HepG2 (cell line): ENCODE measurements at regions not wholly inside any gene's neighbourhood (a gene's known extent, or its start where the extent isn't known, plus 50 kb on each side); places are given as distances from the start of the nearest gene placed in this dataset.

Source experiments
- AGO1 ChIP-seq: fragments of 200-400 bp; formaldehyde crosslinking; IDR thresholded peaks from 2 replicates; pipeline ENCODE4 v1.6.1; 2017; ENCODE audit warnings: mild to moderate bottlenecking, low read depth, low read length, moderate library complexity; ENCODE audit not compliant: poor library complexity, severe bottlenecking
- CBFB ChIP-seq: sonication (generic); formaldehyde crosslinking; IDR thresholded peaks from 2 replicates; pipeline ENCODE4 v1.4.0; 2020; ENCODE audit warnings: missing genetic modification reagents
- CCDC6 ChIP-seq: sonication (generic); formaldehyde crosslinking; IDR thresholded peaks from 2 replicates; pipeline ENCODE4 v1.8.1; 2022; ENCODE audit warnings: mild to moderate bottlenecking, missing genetic modification reagents, moderate library complexity
- CENPT ChIP-seq: sonication (generic); formaldehyde crosslinking; IDR thresholded peaks from 2 replicates; pipeline ENCODE4 v1.8.0; 2022; ENCODE audit warnings: low read depth, mild to moderate bottlenecking, moderate library complexity, missing genetic modification reagents
- CENPX ChIP-seq: sonication (generic); formaldehyde crosslinking; IDR thresholded peaks from 2 replicates; pipeline ENCODE4 v1.9.0; 2021; ENCODE audit warnings: mild to moderate bottlenecking, missing genetic modification reagents, moderate library complexity
- CTCF ChIP-seq: sonication (generic); formaldehyde crosslinking; IDR thresholded peaks from 2 replicates; pipeline ENCODE4 v1.5.0; 2020; ENCODE audit warnings: mild to moderate bottlenecking, missing genetic modification reagents, moderate library complexity
- EEA1 ChIP-seq: sonication (generic); formaldehyde crosslinking; IDR thresholded peaks from 2 replicates; pipeline ENCODE4 v1.5.1; 2020; ENCODE audit warnings: mild to moderate bottlenecking, missing genetic modification reagents, borderline replicate concordance
- FOXJ3 ChIP-seq: sonication (generic); formaldehyde crosslinking; IDR thresholded peaks from 2 replicates; pipeline ENCODE4 v1.4.0; 2020; ENCODE audit warnings: missing genetic modification reagents, mild to moderate bottlenecking, borderline replicate concordance
- HOXD1 ChIP-seq: sonication (generic); formaldehyde crosslinking; IDR thresholded peaks from 2 replicates; pipeline ENCODE4 v1.5.0; 2020; ENCODE audit warnings: missing genetic modification reagents
- MEIS2 ChIP-seq: sonication (generic); formaldehyde crosslinking; IDR thresholded peaks from 2 replicates; pipeline ENCODE4 v1.9.0; 2021; ENCODE audit warnings: mild to moderate bottlenecking, missing genetic modification reagents
- PHF21A ChIP-seq: sonication (generic); formaldehyde crosslinking; IDR thresholded peaks from 2 replicates; pipeline ENCODE4 v1.5.0; 2020; ENCODE audit warnings: mild to moderate bottlenecking, missing genetic modification reagents
- RBAK ChIP-seq: sonication (generic); formaldehyde crosslinking; IDR thresholded peaks from 2 replicates; pipeline ENCODE4 v1.5.1; 2020; ENCODE audit warnings: mild to moderate bottlenecking, missing genetic modification reagents
- SRF ChIP-seq: IDR thresholded peaks from 2 replicates; pipeline ENCODE4 v1.6.1; 2011; ENCODE audit warnings: mild to moderate bottlenecking, low read depth, low read length, moderate library complexity
- THAP8 ChIP-seq: sonication (generic); formaldehyde crosslinking; IDR thresholded peaks from 2 replicates; pipeline ENCODE4 v1.5.1; 2020; ENCODE audit warnings: missing genetic modification reagents, mild to moderate bottlenecking, borderline replicate concordance
- ZBTB2 ChIP-seq: sonication (generic); formaldehyde crosslinking; IDR thresholded peaks from 2 replicates; pipeline ENCODE4 v1.8.0; 2022; ENCODE audit warnings: low read depth, missing genetic modification reagents
- ZC3H13 ChIP-seq: sonication (generic); formaldehyde crosslinking; IDR thresholded peaks from 2 replicates; pipeline ENCODE4 v1.8.1; 2023; ENCODE audit warnings: mild to moderate bottlenecking, missing genetic modification reagents, moderate library complexity
- ZNF282 ChIP-seq: fragments of 450-650 bp; IDR thresholded peaks from 2 replicates; pipeline ENCODE4 v1.6.1; 2018; ENCODE audit not compliant: partially characterized antibody
- ZNF329 ChIP-seq: sonication (generic); formaldehyde crosslinking; IDR thresholded peaks from 2 replicates; pipeline ENCODE4 v1.9.0; 2021; ENCODE audit warnings: low read depth, mild to moderate bottlenecking, missing genetic modification reagents
- ZNF432 ChIP-seq: sonication (generic); formaldehyde crosslinking; IDR thresholded peaks from 2 replicates; pipeline ENCODE4 v1.5.0; 2020; ENCODE audit warnings: missing genetic modification reagents, mild to moderate bottlenecking, borderline replicate concordance
- ZNF501 ChIP-seq: sonication (generic); formaldehyde crosslinking; IDR thresholded peaks from 2 replicates; pipeline ENCODE4 v1.5.1; 2020; ENCODE audit warnings: mild to moderate bottlenecking, moderate library complexity, missing genetic modification reagents
- ZNF567 ChIP-seq: sonication (generic); formaldehyde crosslinking; IDR thresholded peaks from 2 replicates; pipeline ENCODE4 v1.8.1; 2023; ENCODE audit warnings: mild to moderate bottlenecking, missing genetic modification reagents, borderline replicate concordance
- ZNF619 ChIP-seq: sonication (generic); formaldehyde crosslinking; IDR thresholded peaks from 2 replicates; pipeline ENCODE4 v1.4.0; 2020; ENCODE audit warnings: mild to moderate bottlenecking, missing genetic modification reagents
- ZNF766 ChIP-seq: sonication (generic); formaldehyde crosslinking; IDR thresholded peaks from 2 replicates; pipeline ENCODE4 v1.5.0; 2020; ENCODE audit warnings: missing genetic modification reagents, borderline replicate concordance
- ZNF784 ChIP-seq: sonication (generic); formaldehyde crosslinking; IDR thresholded peaks from 2 replicates; pipeline ENCODE4 v1.5.1; 2020; ENCODE audit warnings: missing genetic modification reagents, mild to moderate bottlenecking, borderline replicate concordance
- ZNF788 ChIP-seq: sonication (generic); formaldehyde crosslinking; IDR thresholded peaks from 2 replicates; pipeline ENCODE4 v1.5.0; 2020; ENCODE audit warnings: mild to moderate bottlenecking, missing genetic modification reagents, borderline replicate concordance
- ZNF850 ChIP-seq: sonication (generic); formaldehyde crosslinking; conservative IDR thresholded peaks from 2 replicates; pipeline ENCODE4 v1.9.0; 2021; ENCODE audit warnings: mild to moderate bottlenecking, missing genetic modification reagents

- TF ChIP-seq CTCF (CRISPR knock-in tag) (no peak), ZNF282 (no peak), THAP8 (CRISPR knock-in tag) (no peak), FOXJ3 (CRISPR knock-in tag) (peak; percentile 65; the same call in 1 of the 2 replicates), AGO1 (no peak), CENPT (CRISPR knock-in tag) (no peak), MEIS2 (CRISPR knock-in tag) (peak; percentile 49; the same call in 1 of the 2 replicates), PHF21A (CRISPR knock-in tag) (peak; percentile 54), CCDC6 (CRISPR knock-in tag) (peak; percentile 22; the same call in 1 of the 2 replicates), CBFB (CRISPR knock-in tag) (no peak), ZNF501 (CRISPR knock-in tag) (peak; percentile 42; the same call in 1 of the 2 replicates), ZNF850 (CRISPR knock-in tag) (no peak), ZC3H13 (CRISPR knock-in tag) (no peak), ZNF432 (no peak), RBAK (CRISPR knock-in tag) (no peak), CENPX (no peak), ZNF766 (no peak), ZNF619 (CRISPR knock-in tag) (no peak), ZNF788 (peak; percentile 68; the same call in 1 of the 2 replicates), SRF (no peak), ZNF329 (CRISPR knock-in tag) (no peak), HOXD1 (peak; percentile 66), ZNF784 (CRISPR knock-in tag) (no peak), ZBTB2 (CRISPR knock-in tag) (no peak), EEA1 (CRISPR knock-in tag) (no peak), ZNF567 (CRISPR knock-in tag) (no peak)
Observed at GRCh38 chr7:45973725-45974532, 52.9 kb upstream of the IGFBP3 start (continued).
